ENCODE measurements at regions not wholly inside any gene's neighbourhood (a gene's known extent, or its start where the extent isn't known, plus 50 kb on each side); places are given as distances from the start of the nearest gene placed in this dataset.

DNA sequence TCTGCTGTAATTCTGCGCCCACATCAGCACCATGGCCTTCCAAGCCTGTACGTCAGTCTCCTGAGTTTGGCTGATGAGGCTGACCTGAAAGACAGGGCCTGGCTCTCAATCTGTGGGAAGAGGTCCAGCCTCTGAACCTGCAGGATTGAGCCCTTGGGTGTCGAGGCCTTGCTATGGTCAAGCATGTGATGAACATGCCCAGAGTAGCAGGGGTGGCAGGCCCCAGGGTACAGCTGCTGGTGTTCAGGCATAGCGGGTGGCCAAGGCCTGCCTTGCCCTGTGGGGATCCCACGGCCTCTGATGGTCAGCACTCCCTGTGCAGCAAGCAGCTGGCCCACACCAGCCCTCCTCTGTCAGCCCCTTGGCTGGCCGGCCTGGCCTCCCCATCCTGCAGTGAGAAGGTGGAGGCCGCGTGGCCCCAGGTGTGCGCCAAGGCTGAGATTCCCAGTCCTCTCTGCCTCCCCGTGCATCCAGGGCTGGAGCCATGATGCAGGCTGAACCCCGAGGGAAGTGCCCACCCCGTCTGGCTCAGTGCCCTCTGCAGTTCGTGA lies 298.4 kb downstream of the NDUFA10 start:
- TF ChIP-seq TCF7 (IDR thresholded peaks at IDR 0.05; ENCODE audit: borderline replicate concordance) (no peak), EHMT2 (IDR thresholded peaks at IDR 0.05) (no peak), ZNF217 (CRISPR knock-in tag; IDR thresholded peaks at IDR 0.05) (no peak), ZZZ3 (IDR thresholded peaks at IDR 0.05) (no peak), BRD9 (IDR thresholded peaks at IDR 0.05; ENCODE audit: low read depth, partially characterized antibody) (no peak)
- TF ChIP-seq, protein P1, sequence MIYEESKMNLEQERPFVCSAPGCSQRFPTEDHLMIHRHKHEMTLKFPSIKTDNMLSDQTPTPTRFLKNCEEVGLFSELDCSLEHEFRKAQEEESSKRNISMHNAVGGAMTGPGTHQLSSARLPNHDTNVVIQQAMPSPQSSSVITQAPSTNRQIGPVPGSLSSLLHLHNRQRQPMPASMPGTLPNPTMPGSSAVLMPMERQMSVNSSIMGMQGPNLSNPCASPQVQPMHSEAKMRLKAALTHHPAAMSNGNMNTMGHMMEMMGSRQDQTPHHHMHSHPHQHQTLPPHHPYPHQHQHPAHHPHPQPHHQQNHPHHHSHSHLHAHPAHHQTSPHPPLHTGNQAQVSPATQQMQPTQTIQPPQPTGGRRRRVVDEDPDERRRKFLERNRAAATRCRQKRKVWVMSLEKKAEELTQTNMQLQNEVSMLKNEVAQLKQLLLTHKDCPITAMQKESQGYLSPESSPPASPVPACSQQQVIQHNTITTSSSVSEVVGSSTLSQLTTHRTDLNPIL (CRISPR knock-in tag; IDR thresholded peaks at IDR 0.05): no peak
- ChIA-PET CTCF (ENCODE audit: low intra/inter-chr PET ratio) (no interaction called here), POLR2A (no interaction called here)
- peaks cover 0 to 36% of the 10 kb centered on the region in 2 experiments; a peak in 3 of 5 replicates for H3K27me3 ChIP-seq (ENCODE audit: control insufficient read depth in 2 of 2, insufficient read depth in 2 of 2, low read length in 2 of 2)
- no peak overlapping the region for H2AFZ ChIP-seq (ENCODE audit: low read depth, low read length)
- H3K79me2 ChIP-seq (ENCODE audit: control insufficient read depth, insufficient read depth, low read length): no peaks in the 10 kb centered on the region
- no peak overlapping the region; a peak in 1 of 4 replicates for H3K9ac ChIP-seq (ENCODE audit: insufficient read depth in 1 of 2, low read depth in 2 of 2, low read length in 2 of 2)
- no peak overlapping the region for H3K4me3 ChIP-seq
- no TSS peak for BruUV-seq (replicated peaks)
- no peak overlapping the region for H3K4me2 ChIP-seq (ENCODE audit: insufficient read depth, low read length)
- intact Hi-C loops (cut with micrococcal nuclease): no loop called here
- no peaks in the 10 kb centered on the region for H3K9me3 ChIP-seq (replicated peaks; ENCODE audit: control insufficient read depth, insufficient read depth, low read depth, low read length)
- H3K36me3 ChIP-seq (ENCODE audit: control insufficient read depth, insufficient read depth, low read length): no peaks in the 10 kb centered on the region
- H3K4me1 ChIP-seq (replicated peaks in 1 of 2; ENCODE audit: control insufficient read depth in 2 of 2, insufficient read depth in 2 of 2, low read length in 2 of 2): no peaks in the 10 kb centered on the region
- ATAC-seq: no peak
- 3% methylated on average over 6 of the region's 13 CpGs for WGBS (ENCODE audit: insufficient coverage, low coverage, missing lambda C conversion rate)
- in situ Hi-C loops (cut with MboI): no loop called here
- no peaks in the 10 kb centered on the region for H4K20me1 ChIP-seq (replicated peaks; ENCODE audit: control insufficient read depth, insufficient read depth, low read length)
- no peak for FAIRE-seq
- H3K27ac ChIP-seq (ENCODE audit: extremely low read depth, low read depth, low read length): no peak overlapping the region
- no peaks in the 10 kb centered on the region for H3K9me1 ChIP-seq (ENCODE audit: control insufficient read depth, insufficient read depth, low read length)
- DNase-seq (ENCODE audit: extremely low read depth in 1 of 4, low spot score in 3 of 4): no peak
